ENCODE measurements at regions not wholly inside any gene's neighbourhood (a gene's known extent, or its start where the extent isn't known, plus 50 kb on each side); places are given as distances from the start of the nearest gene placed in this dataset.

GRCh38 chr9:91137391-91137790 lies 224.3 kb downstream of the AUH start:
- Histone ChIP-seq H4K8ac (ENCODE audit: extremely low read depth, insufficient read depth, low read length) (no peak overlapping the region), H3K23ac (ENCODE audit: insufficient read length) (no peak overlapping the region), H3K4me2 (ENCODE audit: insufficient read depth in 1 of 2, low read depth in 2 of 2, low read length in 2 of 2) (no peak overlapping the region), H4K20me1 (replicated peaks in 1 of 2; ENCODE audit: control insufficient read depth in 1 of 2, insufficient read depth in 2 of 2, low read length in 2 of 2) (no peaks in the 10 kb centered on the region), H3K56ac (replicated peaks; ENCODE audit: insufficient read length, low read depth, low read length) (no peak overlapping the region), H3K4me3 (ENCODE audit: extremely low read depth in 1 of 4, insufficient read depth in 2 of 4, low read depth in 3 of 4, low read length in 4 of 4) (no peak overlapping the region), H3K4me1 (replicated peaks in 1 of 4; ENCODE audit: control insufficient read depth in 3 of 4, insufficient read depth in 4 of 4, low read length in 3 of 4) (peaks cover 0 to 3% (median 0%) of the 10 kb centered on the region in 4 experiments; a peak in 1 of 7 replicates), H3K27ac (ENCODE audit: low read depth, low read length) (no peak overlapping the region), H2BK15ac (ENCODE audit: low read length) (no peak overlapping the region), H3K9ac (replicated peaks in 1 of 4; ENCODE audit: extremely low read depth in 1 of 4, low read depth in 3 of 4, low read length in 3 of 4) (no peak overlapping the region), H3K4ac (replicated peaks; ENCODE audit: insufficient read length, low read depth, low read length) (no peak overlapping the region), H3K18ac (ENCODE audit: extremely low read depth, low read length) (no peak overlapping the region), H4K5ac (ENCODE audit: insufficient read length, low read depth, low read length) (no peak overlapping the region), H3K79me2 (ENCODE audit: control insufficient read depth in 1 of 2, insufficient read depth in 2 of 2, low read length in 2 of 2) (no peaks in the 10 kb centered on the region), H2AK5ac (ENCODE audit: low read depth, low read length) (no peak overlapping the region), H3K27me3 (replicated peaks in 1 of 4; ENCODE audit: control insufficient read depth in 3 of 4, extremely low read depth in 1 of 4, insufficient read depth in 3 of 4, low read length in 3 of 4) (no peaks in the 10 kb centered on the region), H2BK20ac (ENCODE audit: low read length) (no peak overlapping the region), H3K79me1 (ENCODE audit: low read depth, low read length) (no peaks in the 10 kb centered on the region), H3K9me3 (ENCODE audit: insufficient read depth in 2 of 2, low read depth in 1 of 2, low read length in 1 of 2) (no peaks in the 10 kb centered on the region), H2AFZ (ENCODE audit: low read length) (no peak overlapping the region), H4K91ac (replicated peaks; ENCODE audit: insufficient read length, low read length) (no peak overlapping the region), H3K23me2 (ENCODE audit: low read depth, low read length) (no peaks in the 10 kb centered on the region; the same call in 1 of the 2 replicates), H2BK120ac (replicated peaks; ENCODE audit: low read depth, low read length) (no peak overlapping the region), H3K14ac (ENCODE audit: insufficient read length) (no peak overlapping the region), H3K36me3 (ENCODE audit: control insufficient read depth in 2 of 4, insufficient read depth in 4 of 4, low read length in 3 of 4) (no peaks in the 10 kb centered on the region), H2BK5ac (ENCODE audit: low read depth, low read length) (no peak overlapping the region), H2BK12ac (ENCODE audit: low read depth, low read length) (no peak overlapping the region)
- FAIRE-seq (no peak), DNase-seq (ENCODE audit: low read depth in 1 of 2, low spot score in 2 of 2) (no peak)
- POLR2A ChIA-PET (ENCODE audit: partially characterized antibody): no interaction called here
- whole genome bisulfite sequencing, 2 experiments (ENCODE audit: extremely low coverage in 1 of 2, insufficient coverage in 1 of 2, insufficient read length in 1 of 2, insufficient replicate concordance in 2 of 2, low coverage in 1 of 2, low lambda C conversion rate in 2 of 2, missing lambda C conversion rate in 1 of 2): 94% methylated on average over 1 of the region's 1 CpG; no CpG with 5 or more reads in 1 of the 2 experiments
- CTCF ChIA-PET (ENCODE audit: partially characterized antibody): no interaction called here
- no peak for TF ChIP-seq PHF8 (conservative IDR thresholded peaks at IDR 0.05; ENCODE audit: low read depth, low read length)
- TF ChIP-seq GTF2F1 (IDR thresholded peaks at IDR 0.05; ENCODE audit: borderline replicate concordance, low read depth, low read length): no peak
- no peak for TF ChIP-seq ZNF274 (IDR thresholded peaks at IDR 0.05; ENCODE audit: borderline replicate concordance, extremely low read depth, low read length)
- TF ChIP-seq CREB1 (IDR thresholded peaks at IDR 0.05): no peak
- TF ChIP-seq POLR2A (IDR thresholded peaks at IDR 0.05; ENCODE audit: control extremely low read depth in 1 of 2, low read depth in 2 of 2, low read length in 2 of 2): no peak
- TF ChIP-seq SP1 (IDR thresholded peaks at IDR 0.05; ENCODE audit: low read depth, low read length): no peak
- no peak for TF ChIP-seq EP300 (IDR thresholded peaks at IDR 0.05; ENCODE audit: borderline replicate concordance in 1 of 2, low read depth in 2 of 2, low read length in 2 of 2)
- no peak for TF ChIP-seq SP2 (IDR thresholded peaks at IDR 0.05; ENCODE audit: low read length)
- TF ChIP-seq RFX5 (IDR thresholded peaks at IDR 0.05; ENCODE audit: borderline replicate concordance, low read depth, low read length): no peak
- TF ChIP-seq KDM1A (IDR thresholded peaks at IDR 0.05; ENCODE audit: borderline replicate concordance, low read length): no peak
- TF ChIP-seq BACH1 (IDR thresholded peaks at IDR 0.05; ENCODE audit: low read length): no peak
- no peak for TF ChIP-seq ATF3 (IDR thresholded peaks at IDR 0.05; ENCODE audit: insufficient read depth, low read depth, low read length)
- no peak for TF ChIP-seq BRCA1 (IDR thresholded peaks at IDR 0.05; ENCODE audit: low read depth, low read length)
- no peak for TF ChIP-seq SP4 (IDR thresholded peaks at IDR 0.05; ENCODE audit: low read length)
- no peak for TF ChIP-seq EGR1 (IDR thresholded peaks at IDR 0.05; ENCODE audit: borderline replicate concordance, low read depth, low read length)
- TF ChIP-seq ASH2L (IDR thresholded peaks at IDR 0.05; ENCODE audit: low read length): no peak
- TF ChIP-seq SUZ12 (IDR thresholded peaks at IDR 0.05; ENCODE audit: low read length): no peak
